Parathyroid adenoma (tissue), 2 donors: ENCODE measurements at regions not wholly inside any gene's neighbourhood (a gene's known extent, or its start where the extent isn't known, plus 50 kb on each side); places are given as distances from the start of the nearest gene placed in this dataset.

ENCODE experiments used
- H2AFZ ChIP-seq: fragments of 300-600 bp; sonication (generic); one replicate; pipeline ENCODE4 v1.7.0; 2017; ENCODE audit warnings: antibody characterized with exemption, mild to moderate bottlenecking
- H3K27ac ChIP-seq: fragments of 300-600 bp; sonication (generic); one replicate; pipeline ENCODE4 v1.7.0; 2017
- H3K27me3 ChIP-seq: fragments of 300-600 bp; sonication (generic); one replicate; pipeline ENCODE4 v1.7.0; 2017; ENCODE audit warnings: low read length; ENCODE audit not compliant: control insufficient read depth, insufficient read depth
- H3K36me3 ChIP-seq: fragments of 300-600 bp; sonication (generic); one replicate; pipeline ENCODE4 v1.7.0; 2017; ENCODE audit warnings: low read length; ENCODE audit not compliant: control insufficient read depth, insufficient read depth
- H3K4me1 ChIP-seq: fragments of 300-600 bp; sonication (generic); one replicate; pipeline ENCODE4 v1.7.0; 2017; ENCODE audit warnings: control low read depth
- H3K4me2 ChIP-seq: fragments of 300-600 bp; sonication (generic); one replicate; pipeline ENCODE4 v1.7.0; 2017; ENCODE audit warnings: low read length
- H3K4me3 ChIP-seq: fragments of 300-600 bp; sonication (generic); one replicate; pipeline ENCODE4 v1.7.0; 2017; ENCODE audit warnings: low read depth, low read length
- H3K79me2 ChIP-seq: fragments of 300-600 bp; sonication (generic); one replicate; pipeline ENCODE4 v1.7.0; 2017; ENCODE audit warnings: control low read depth
- H3K9ac ChIP-seq: fragments of 300-600 bp; sonication (generic); one replicate; pipeline ENCODE4 v1.7.0; 2017; ENCODE audit warnings: mild to moderate bottlenecking
- H3K9me3 ChIP-seq: fragments of 300-600 bp; sonication (generic); one replicate; pipeline ENCODE4 v1.7.0; 2017; ENCODE audit warnings: low read length; ENCODE audit not compliant: control insufficient read depth
- CTCF ChIP-seq: fragments of 300-600 bp; sonication (generic); IDR thresholded peaks from one replicate; pipeline ENCODE4 v1.7.0; 2017; ENCODE audit warnings: antibody characterized with exemption, mild to moderate bottlenecking
- donor health status: primary hyperparathyroidism.

- Histone ChIP-seq H3K9me3 (no peaks in the 10 kb centered on the region), H3K27me3 (no peaks in the 10 kb centered on the region), H3K27ac (no peak overlapping the region), H3K36me3 (no peaks in the 10 kb centered on the region), H3K79me2 (no peaks in the 10 kb centered on the region), H3K4me1 (no peaks in the 10 kb centered on the region), H3K4me2 (no peak overlapping the region), H3K4me3 (no peak overlapping the region), H3K9ac (no peak overlapping the region), H2AFZ (no peak overlapping the region)
- no peak for TF ChIP-seq CTCF
These were observed 133.0 kb downstream of the LMNTD1 start for GRCh38 chr12:25420116-25420515.

GRCh38 chr12:25419595-25419994 is 133.5 kb downstream of the LMNTD1 start:
- no peaks in the 10 kb centered on the region for H3K79me2 ChIP-seq
- no peaks in the 10 kb centered on the region for H3K27me3 ChIP-seq
- TF ChIP-seq CTCF: no peak
- H3K36me3 ChIP-seq: no peaks in the 10 kb centered on the region
- H3K27ac ChIP-seq: no peak overlapping the region
- H2AFZ ChIP-seq: no peak overlapping the region
- no peak overlapping the region for H3K4me3 ChIP-seq
- no peaks in the 10 kb centered on the region for H3K9me3 ChIP-seq
- H3K9ac ChIP-seq: no peak overlapping the region
- no peak overlapping the region for H3K4me2 ChIP-seq
- H3K4me1 ChIP-seq: no peaks in the 10 kb centered on the region

GRCh38 chr12:25417071-25417470 is 136.0 kb downstream of the LMNTD1 start:
- Histone ChIP-seq H3K9ac (no peak overlapping the region), H3K4me3 (no peak overlapping the region), H3K27me3 (no peaks in the 10 kb centered on the region), H3K36me3 (no peaks in the 10 kb centered on the region), H3K4me1 (no peaks in the 10 kb centered on the region), H3K9me3 (no peaks in the 10 kb centered on the region), H2AFZ (no peak overlapping the region), H3K4me2 (no peak overlapping the region), H3K79me2 (no peaks in the 10 kb centered on the region), H3K27ac (no peak overlapping the region)
- no peak for TF ChIP-seq CTCF

GRCh38 chr12:25416516-25416915 is 136.6 kb downstream of the LMNTD1 start:
- Histone ChIP-seq H2AFZ (no peak overlapping the region), H3K4me2 (no peak overlapping the region), H3K9me3 (no peaks in the 10 kb centered on the region), H3K4me1 (no peaks in the 10 kb centered on the region), H3K4me3 (no peak overlapping the region), H3K36me3 (no peaks in the 10 kb centered on the region), H3K27ac (no peak overlapping the region), H3K27me3 (no peaks in the 10 kb centered on the region), H3K79me2 (no peaks in the 10 kb centered on the region), H3K9ac (no peak overlapping the region)
- TF ChIP-seq CTCF: no peak

- Histone ChIP-seq H3K9me3 (no peaks in the 10 kb centered on the region), H3K4me3 (no peak overlapping the region), H3K9ac (no peak overlapping the region), H3K79me2 (no peaks in the 10 kb centered on the region), H3K27me3 (no peaks in the 10 kb centered on the region), H3K4me1 (no peaks in the 10 kb centered on the region), H3K4me2 (no peak overlapping the region), H3K36me3 (no peaks in the 10 kb centered on the region), H3K27ac (no peak overlapping the region), H2AFZ (no peak overlapping the region)
- TF ChIP-seq CTCF: no peak
These were observed 138.1 kb downstream of the LMNTD1 start for GRCh38 chr12:25415004-25415403.
